ENCODE measurements at regions not wholly inside any gene's neighbourhood (a gene's known extent, or its start where the extent isn't known, plus 50 kb on each side); places are given as distances from the start of the nearest gene placed in this dataset.
"Not testable (repeated sequence)": the region's sequence is repeated elsewhere in the genome, so short reads cannot be mapped to it uniquely, and the experiment has no call there.

GRCh38 chr5:67880876-67881275 is 334.7 kb upstream of the PIK3R1 start:
- no peak for DNase-seq (ENCODE audit: low read depth)

DNA sequence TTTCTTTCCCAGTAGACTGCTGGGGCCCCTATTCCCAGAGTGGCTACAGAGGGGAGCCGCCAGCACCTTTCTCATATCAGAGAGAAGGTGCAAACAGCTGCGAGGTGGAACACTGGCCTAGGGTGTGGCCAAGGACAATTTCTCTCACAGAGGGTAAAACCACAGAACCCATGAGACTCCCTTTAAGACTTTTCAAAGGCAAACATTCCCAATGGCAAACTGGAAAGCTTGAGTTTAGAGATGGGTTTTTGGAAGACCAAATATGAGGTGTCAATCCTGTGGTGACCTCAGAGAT is 335.1 kb upstream of the PIK3R1 start:
- DNase-seq (ENCODE audit: low read depth) = no peak

DNA sequence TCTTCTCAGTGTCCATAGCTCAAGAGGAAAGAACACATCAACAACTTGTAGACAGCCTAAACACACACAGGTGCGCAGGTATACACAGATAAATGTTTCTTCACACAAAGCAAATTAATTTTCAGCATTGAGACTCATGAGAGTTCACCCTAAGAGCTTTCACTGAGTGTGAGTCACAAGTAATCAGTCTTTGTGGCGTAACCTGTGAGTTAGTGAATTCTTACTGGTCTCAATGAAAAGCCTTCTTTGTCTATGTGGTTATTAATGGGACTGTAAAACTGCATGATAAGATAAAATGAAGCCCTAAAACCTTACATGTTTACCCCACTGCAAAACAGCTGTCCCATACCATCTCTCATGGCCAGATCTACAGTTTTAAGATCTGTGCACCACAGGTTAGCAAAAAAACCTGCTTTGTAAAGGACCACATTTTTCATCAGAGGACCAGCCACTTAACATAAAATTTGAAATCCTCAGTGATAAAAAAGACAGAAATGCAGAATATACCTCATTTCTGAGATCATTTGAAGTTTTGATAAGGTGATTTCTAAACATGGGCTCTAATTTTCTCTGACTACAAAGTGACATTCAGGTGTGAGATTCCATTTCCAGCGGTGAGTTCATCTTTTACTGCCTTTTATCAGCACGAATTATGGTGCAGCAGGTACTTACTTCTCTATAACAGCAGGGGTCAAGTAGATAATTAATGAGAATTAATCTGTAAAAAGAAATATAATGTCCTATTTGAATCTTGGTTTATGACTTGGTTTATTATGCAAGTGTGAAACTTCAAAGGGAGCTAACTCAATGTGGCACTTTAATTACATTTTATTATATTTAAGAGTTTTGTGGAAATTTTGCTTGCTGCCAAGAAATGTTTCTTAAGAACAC is 335.7 kb upstream of the PIK3R1 start:
- DNase-seq (ENCODE audit: low read depth) = no peak

GRCh38 chr5:67878933-67879332 is 336.6 kb upstream of the PIK3R1 start:
- peak; percentile 11 for DNase-seq (ENCODE audit: low read depth)

DNA sequence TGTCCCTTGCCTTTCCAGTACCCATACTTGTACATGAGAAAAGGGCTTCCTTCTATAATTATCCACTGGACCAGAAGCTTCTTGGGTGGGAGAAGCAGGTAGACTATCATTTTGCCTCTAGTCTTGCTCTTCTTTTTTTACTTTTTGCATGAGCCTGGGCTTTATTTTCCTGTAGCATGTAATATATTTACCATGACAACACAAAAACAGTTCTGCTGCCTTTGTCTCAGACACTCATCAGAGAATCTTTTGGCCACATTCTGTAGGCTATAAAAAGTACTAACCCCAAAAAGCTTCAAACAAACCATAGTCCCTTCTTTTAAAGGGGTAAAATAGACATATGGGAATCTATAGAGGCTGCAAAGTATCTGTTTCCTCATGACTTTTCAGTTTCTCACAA is 339.2 kb upstream of the PIK3R1 start:
- no peak for DNase-seq (ENCODE audit: low read depth)

DNA sequence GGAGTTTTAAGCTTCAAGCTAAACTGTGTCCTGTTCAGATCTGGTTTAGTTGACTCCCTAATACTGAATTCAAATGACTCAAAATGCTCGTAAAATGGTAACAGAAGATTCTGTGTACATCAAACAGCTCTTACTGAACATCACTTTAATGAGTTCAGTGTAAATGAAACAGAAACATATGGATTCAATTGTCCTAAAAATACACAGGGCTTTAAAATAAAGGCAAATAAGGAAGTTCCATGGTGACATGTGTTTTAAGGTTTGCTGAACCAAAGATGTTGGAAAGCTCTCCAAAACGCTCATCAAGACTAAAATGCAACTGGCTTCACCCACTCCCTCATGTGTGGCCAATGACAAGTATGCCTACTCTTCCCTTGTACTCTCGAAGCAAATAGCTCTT is 340.0 kb upstream of the PIK3R1 start:
- peak; percentile 53 for DNase-seq (ENCODE audit: low read depth)

DNA sequence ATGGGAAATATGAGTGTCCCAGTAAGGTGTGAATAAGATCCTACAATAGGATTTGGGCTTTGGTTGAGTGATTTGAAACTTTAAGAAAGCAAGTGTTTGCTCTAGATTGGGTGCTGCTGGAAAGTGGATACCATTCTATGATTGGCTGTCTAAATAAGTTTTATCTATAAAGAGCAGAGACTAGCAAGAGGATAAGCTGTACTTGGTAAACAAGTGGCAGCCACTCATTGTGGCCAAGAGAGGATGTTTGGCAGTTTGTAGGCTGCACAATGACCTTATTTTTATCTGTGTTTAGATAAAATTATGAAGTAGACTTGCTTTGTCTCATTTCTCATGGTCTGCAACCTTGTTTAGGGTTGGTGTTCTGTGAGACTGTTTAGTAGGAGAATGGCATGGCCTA is 341.6 kb upstream of the PIK3R1 start:
- no peak for DNase-seq (ENCODE audit: low read depth)

GRCh38 chr5:67870662-67871061 is 344.9 kb upstream of the PIK3R1 start:
- no peak for DNase-seq (ENCODE audit: low read depth)

- DNase-seq (ENCODE audit: low read depth) = not testable (repeated sequence)
These were observed 351.2 kb upstream of the PIK3R1 start for GRCh38 chr5:67864335-67864734.

DNA sequence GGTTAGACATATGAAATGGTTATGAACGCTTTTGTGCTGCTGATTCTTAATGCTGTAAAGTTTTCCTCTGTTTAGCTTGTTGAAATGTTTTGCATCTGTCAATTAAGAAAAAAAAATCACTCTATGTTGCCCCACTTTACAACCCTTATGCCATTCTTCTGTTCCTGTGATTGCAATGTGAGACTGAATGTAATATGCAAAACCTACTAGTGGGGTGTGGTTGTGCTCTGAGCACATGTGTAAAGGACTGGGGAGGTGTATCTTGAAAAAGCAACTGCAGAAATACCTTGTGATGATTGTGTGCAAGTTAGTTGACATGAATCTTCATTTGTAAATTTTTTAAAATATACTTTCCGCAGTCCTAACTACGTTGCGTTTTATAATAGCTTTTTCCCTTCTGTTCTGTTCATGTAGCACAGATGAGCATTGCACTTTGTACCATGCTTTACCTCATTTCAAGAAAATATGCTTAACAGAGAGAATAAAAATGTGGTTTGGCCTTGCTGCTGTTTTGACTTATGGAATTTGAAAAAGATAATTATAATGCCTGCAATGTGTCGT is 357.0 kb upstream of the PIK3R1 start:
- DNase-seq (ENCODE audit: low read depth) = no peak

- no peak for DNase-seq (ENCODE audit: low read depth)
These were observed 358.1 kb upstream of the PIK3R1 start for GRCh38 chr5:67857502-67857901.

DNA sequence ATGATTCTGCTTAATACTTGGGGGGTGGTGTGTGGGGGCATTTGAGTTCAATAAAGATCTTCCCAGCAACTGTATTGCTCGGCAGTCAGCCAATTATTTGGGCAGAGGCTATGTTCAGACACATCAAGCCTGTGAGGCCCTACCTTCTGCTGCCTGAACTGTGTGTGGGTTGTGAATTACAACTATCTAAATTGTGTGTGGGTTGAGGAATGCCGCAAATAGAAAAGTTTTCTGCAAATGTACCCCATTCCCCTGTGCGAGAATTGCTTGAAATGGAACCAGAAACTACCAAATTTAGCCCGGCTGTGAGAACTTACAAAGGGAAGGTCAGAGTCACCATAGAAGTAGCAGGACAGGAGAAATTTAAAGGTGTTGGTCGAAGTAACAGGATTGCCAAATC is 360.0 kb upstream of the PIK3R1 start:
- no peak for DNase-seq (ENCODE audit: low read depth)

GRCh38 chr5:67850906-67851305 is 364.6 kb upstream of the PIK3R1 start:
- not testable (repeated sequence) for DNase-seq (ENCODE audit: low read depth)

DNA sequence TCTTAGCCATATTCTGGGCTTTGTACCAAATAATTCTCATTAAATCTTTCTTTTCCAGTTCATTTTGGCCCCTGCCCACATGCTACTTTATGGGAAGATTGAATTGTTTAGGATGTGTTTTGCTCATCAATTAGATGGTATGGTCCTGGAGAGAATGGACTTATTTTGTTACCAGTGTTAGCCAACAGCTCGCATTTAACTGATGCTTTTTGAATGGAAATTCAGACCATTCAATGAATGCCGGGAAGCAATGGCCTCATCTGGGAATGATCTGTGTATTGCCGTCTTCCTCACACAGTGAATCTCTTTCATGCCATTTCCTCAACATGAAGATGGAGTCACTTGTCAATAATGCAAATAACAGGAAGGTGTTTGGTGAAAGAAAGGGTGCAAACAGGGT is 370.6 kb upstream of the PIK3R1 start:
- DNase-seq (ENCODE audit: low read depth) = no peak

- peak; percentile 25 for DNase-seq (ENCODE audit: low read depth)
These were observed 372.8 kb upstream of the PIK3R1 start for GRCh38 chr5:67842806-67843205.

GRCh38 chr5:67837225-67837624 is 378.3 kb upstream of the PIK3R1 start:
- DNase-seq (ENCODE audit: low read depth) = not testable (repeated sequence)

GRCh38 chr5:67836496-67836895 is 379.1 kb upstream of the PIK3R1 start:
- DNase-seq (ENCODE audit: low read depth) = not testable (repeated sequence)

- no peak for DNase-seq (ENCODE audit: low read depth)
These were observed 384.5 kb upstream of the PIK3R1 start for GRCh38 chr5:67831048-67831447.

- DNase-seq (ENCODE audit: low read depth) = no peak
These were observed 388.0 kb upstream of the PIK3R1 start for GRCh38 chr5:67827541-67827940.

GRCh38 chr5:67824852-67825251 is 390.7 kb upstream of the PIK3R1 start:
- DNase-seq (ENCODE audit: low read depth) = no peak

DNA sequence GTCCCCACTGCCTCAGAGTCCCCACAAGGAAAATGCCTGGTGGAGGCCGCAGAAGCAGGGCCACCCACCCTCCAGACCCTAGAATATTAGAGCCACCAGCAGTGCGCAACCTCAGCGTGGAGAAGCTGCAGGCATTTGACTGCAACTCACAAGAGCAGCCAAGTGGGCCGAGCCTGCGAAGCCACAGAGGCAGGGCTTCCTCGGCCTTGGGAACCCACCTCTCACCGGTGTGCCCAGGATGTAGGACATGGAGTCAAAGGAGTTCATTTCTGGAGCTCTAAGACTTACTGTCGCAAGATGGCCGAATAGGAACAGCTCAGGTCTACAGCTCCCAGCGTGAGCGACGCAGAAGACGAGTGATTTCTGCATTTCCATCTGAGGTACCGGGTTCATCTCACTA is 397.9 kb upstream of the PIK3R1 start:
- DNase-seq (ENCODE audit: low read depth) = no peak

DNA sequence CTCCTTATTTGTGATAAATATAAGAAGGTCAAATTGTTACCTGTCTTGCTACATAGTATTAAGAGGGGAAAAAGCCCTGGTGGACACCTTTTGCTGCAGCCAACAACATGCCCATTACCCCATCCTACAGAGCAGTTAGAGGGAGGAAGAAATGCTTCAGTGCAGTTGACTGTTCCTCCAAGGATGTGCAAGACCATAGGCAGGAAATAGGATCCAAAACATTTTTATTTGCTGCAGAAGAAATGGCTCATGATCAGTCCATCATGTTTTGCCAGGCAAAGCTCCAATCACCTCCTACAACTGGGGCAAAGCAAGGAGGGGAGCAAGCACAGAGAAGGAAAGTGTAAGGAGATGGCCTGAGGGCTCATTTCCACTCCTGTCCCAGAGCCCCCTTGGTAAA is 399.1 kb upstream of the PIK3R1 start:
- DNase-seq (ENCODE audit: low read depth) = peak; percentile 4

DNA sequence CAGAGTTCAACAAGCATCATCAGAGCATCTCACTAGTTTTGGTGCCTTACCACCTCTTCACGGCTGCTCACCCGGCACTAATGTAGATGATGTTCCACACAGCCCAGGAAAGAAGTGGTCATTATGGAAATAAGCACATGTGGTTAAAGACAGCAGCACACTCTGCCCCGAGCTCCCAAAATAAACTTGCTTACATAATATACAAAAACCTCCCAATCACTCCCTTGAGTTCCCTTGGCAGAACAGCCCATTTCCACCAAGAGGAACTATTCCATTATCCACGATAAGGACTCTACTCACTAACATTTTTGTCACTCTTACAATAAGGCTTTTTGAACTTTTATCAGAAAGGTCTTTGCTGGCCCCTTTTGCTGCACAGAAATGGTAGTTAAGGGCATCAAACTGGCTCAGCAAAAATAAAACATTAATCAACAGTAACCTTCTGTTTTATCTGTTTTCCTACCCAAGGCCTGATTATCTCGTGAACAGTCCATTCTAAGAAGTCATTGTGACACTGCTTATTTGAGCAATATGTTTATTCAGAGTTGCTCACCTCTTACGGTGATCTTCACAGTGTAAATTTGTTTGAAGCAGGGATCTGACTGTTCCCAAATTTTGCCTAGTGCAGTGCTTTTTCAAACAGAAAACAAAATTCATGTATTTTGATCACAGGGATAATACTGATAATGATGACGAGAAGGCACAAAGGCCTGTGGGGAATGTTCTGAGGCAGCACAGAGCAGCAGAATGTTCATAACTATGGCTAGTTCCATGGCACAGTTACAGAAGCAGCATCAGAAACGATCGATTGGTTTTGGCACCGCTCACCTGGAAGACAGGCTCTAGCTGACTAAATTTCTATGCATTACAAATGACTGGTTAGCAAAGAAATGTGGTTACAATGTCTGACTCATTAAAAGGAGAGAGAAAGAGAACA is 399.8 kb upstream of the PIK3R1 start:
- no peak for DNase-seq (ENCODE audit: low read depth)

All from fibroblast of gingiva (primary cell).